GM11168 (cell line): ENCODE measurements at regions not wholly inside any gene's neighbourhood (a gene's known extent, or its start where the extent isn't known, plus 50 kb on each side); places are given as distances from the start of the nearest gene placed in this dataset.

Experiments
- in situ Hi-C: fragments of 300-500 bp; cut with MboI; formaldehyde crosslinking; loops from one replicate; pipeline ENCODE4 v1.12.0; 2022; ENCODE audit warnings: low sequenced_read_pairs; ENCODE audit not compliant: unreplicated experiment

- in situ Hi-C loops, result no loop called here
These were observed 132.1 kb upstream of the NPY2R start for GRCh38 chr4:155076256-155076785.

- in situ Hi-C loops, result no loop called here
These were observed 130.8 kb upstream of the NPY2R start for GRCh38 chr4:155077452-155078229.

- in situ Hi-C loops, result no loop called here
These were observed 128.6 kb upstream of the NPY2R start for GRCh38 chr4:155079871-155080270.

GRCh38 chr4:155081222-155081621, 127.2 kb upstream of the NPY2R start:
- in situ Hi-C loops, result no loop called here

GRCh38 chr4:155085843-155086530, 122.4 kb upstream of the NPY2R start:
- in situ Hi-C loops, result no loop called here

- in situ Hi-C loops, result no loop called here
These were observed 114.1 kb upstream of the NPY2R start for GRCh38 chr4:155094201-155094820.

GRCh38 chr4:155099231-155099630, 109.2 kb upstream of the NPY2R start:
- in situ Hi-C loops, result no loop called here

- in situ Hi-C loops, result no loop called here
These were observed 101.8 kb upstream of the NPY2R start for GRCh38 chr4:155106629-155107028.

- in situ Hi-C loops, result no loop called here
These were observed 101.4 kb upstream of the NPY2R start for GRCh38 chr4:155107059-155107458.

- in situ Hi-C loops, result no loop called here
These were observed 93.6 kb upstream of the NPY2R start for GRCh38 chr4:155114790-155115189.

- in situ Hi-C loops, result no loop called here
These were observed 89.4 kb upstream of the NPY2R start for GRCh38 chr4:155119006-155119405.

GRCh38 chr4:155120536-155120935, 87.9 kb upstream of the NPY2R start:
- in situ Hi-C loops, result no loop called here

- in situ Hi-C loops, result no loop called here
These were observed 86.1 kb upstream of the NPY2R start for GRCh38 chr4:155122382-155122781.

- in situ Hi-C loops, result no loop called here
These were observed 74.3 kb upstream of the NPY2R start for GRCh38 chr4:155134136-155134535.

- in situ Hi-C loops, result no loop called here
These were observed 67.5 kb upstream of the NPY2R start for GRCh38 chr4:155140889-155141288.

- in situ Hi-C loops, result no loop called here
These were observed 64.9 kb upstream of the NPY2R start for GRCh38 chr4:155143512-155143911.
